GM18502 (cell line): ENCODE measurements at regions not wholly inside any gene's neighbourhood (a gene's known extent, or its start where the extent isn't known, plus 50 kb on each side); places are given as distances from the start of the nearest gene placed in this dataset.
A peak's percentile ranks its signal among the peaks of the same experiment; 100 is the strongest.

Source experiments
- ATAC-seq: cut with Tn5 transposase; IDR thresholded peaks from one replicate; pipeline ENCODE4 v1.9.1; 2021; ENCODE audit warnings: mild to moderate bottlenecking; ENCODE audit not compliant: unreplicated experiment, poor library complexity

- no peak for ATAC-seq
Observed at GRCh38 chr9:550333-550732, 291.2 kb upstream of the DMRT1 start.

GRCh38 chr9:551986-552929 is 289.2 kb upstream of the DMRT1 start:
- no peak for ATAC-seq

GRCh38 chr9:555493-555892 is 286.0 kb upstream of the DMRT1 start:
- no peak for ATAC-seq

GRCh38 chr9:556199-556598 is 285.3 kb upstream of the DMRT1 start:
- ATAC-seq, result no peak

GRCh38 chr9:556675-557074 is 284.8 kb upstream of the DMRT1 start:
- ATAC-seq, result no peak

GRCh38 chr9:557601-558201 is 283.8 kb upstream of the DMRT1 start:
- ATAC-seq, result no peak

- ATAC-seq, result no peak
Observed at GRCh38 chr9:561427-561826, 280.1 kb upstream of the DMRT1 start.

GRCh38 chr9:563200-563599 is 278.3 kb upstream of the DMRT1 start:
- no peak for ATAC-seq

GRCh38 chr9:565528-565927 is 276.0 kb upstream of the DMRT1 start:
- ATAC-seq, result no peak

GRCh38 chr9:567128-567746 is 274.3 kb upstream of the DMRT1 start:
- ATAC-seq, result peak; percentile 98

- no peak for ATAC-seq
Observed at GRCh38 chr9:567747-568305, 273.7 kb upstream of the DMRT1 start.

- ATAC-seq, result no peak
Observed at GRCh38 chr9:569296-569695, 272.2 kb upstream of the DMRT1 start.

- ATAC-seq, result no peak
Observed at GRCh38 chr9:570187-570586, 271.3 kb upstream of the DMRT1 start.

- ATAC-seq, result no peak
Observed at GRCh38 chr9:571066-571465, 270.4 kb upstream of the DMRT1 start.

- no peak for ATAC-seq
Observed at GRCh38 chr9:571741-572140, 269.8 kb upstream of the DMRT1 start.

- ATAC-seq, result no peak
Observed at GRCh38 chr9:573691-574410, 267.6 kb upstream of the DMRT1 start.

GRCh38 chr9:575139-575538 is 266.4 kb upstream of the DMRT1 start:
- no peak for ATAC-seq

- ATAC-seq, result no peak
Observed at GRCh38 chr9:580652-581342, 260.7 kb upstream of the DMRT1 start.

- no peak for ATAC-seq
Observed at GRCh38 chr9:581673-582497, 259.6 kb upstream of the DMRT1 start.
